Effector CD4-positive, alpha-beta T cell (primary cell): ENCODE measurements at regions not wholly inside any gene's neighbourhood (a gene's known extent, or its start where the extent isn't known, plus 50 kb on each side); places are given as distances from the start of the nearest gene placed in this dataset.

Experiments
- DNase-seq: peaks from one replicate; pipeline ENCODE4 v3.0.0-alpha.2; 2020

DNA sequence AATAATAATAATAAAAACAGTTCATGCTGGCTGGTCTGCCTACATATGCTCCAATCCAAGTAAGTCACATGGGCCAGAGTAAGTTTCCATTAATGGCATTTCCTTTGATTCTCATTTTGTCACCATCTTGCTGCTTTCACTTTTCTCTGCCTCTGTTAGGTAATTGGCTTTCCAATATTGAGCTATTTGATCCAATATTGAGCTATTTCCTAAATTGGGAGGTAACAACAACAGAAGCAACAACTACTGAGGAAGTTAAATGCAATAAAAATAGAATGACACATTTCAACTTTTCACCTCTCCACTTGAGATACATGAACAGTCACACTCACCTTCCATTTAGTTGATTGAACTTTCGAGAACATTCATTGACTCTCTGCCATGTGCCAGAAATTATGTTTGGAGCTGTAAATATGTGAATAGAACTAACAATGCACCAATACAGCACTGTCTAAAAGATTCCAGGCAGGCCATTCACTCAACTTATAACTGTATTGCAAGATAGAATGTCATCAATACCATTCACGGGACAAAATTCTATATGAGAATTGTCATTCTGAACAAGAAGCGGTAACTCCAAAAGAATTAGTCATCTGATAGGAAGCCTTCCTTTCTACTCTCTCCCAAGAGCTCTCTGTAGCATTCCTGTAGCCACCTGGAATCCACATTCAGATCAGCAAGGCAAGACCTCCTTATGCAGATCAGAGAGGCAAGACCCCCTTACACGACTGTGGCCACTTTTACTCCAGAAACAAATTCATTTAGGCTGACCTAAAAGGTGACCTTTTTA, 136.4 kb downstream of the PHLDA1 start:
- no peak for DNase-seq

DNA sequence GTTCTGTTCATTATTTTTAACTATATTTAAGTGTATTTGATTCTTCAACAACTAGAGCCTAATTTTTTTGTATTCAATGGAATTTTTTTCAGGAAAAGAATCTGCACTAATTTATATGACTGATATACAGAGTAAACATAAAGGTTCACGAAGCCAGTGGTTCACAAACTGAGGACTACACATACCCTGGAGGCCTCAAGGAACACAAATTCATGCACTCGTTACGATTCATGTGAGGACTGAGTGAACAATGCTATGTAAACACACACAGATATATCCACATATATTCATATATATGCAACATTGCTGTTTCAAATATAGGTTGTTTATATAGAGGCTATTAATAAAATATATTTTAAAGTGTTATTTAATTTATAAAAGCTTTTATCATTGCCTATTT, 137.8 kb downstream of the PHLDA1 start:
- DNase-seq, result no peak

- DNase-seq, result no peak
Observed at GRCh38 chr12:75892731-75893408, 138.7 kb downstream of the PHLDA1 start.

DNA sequence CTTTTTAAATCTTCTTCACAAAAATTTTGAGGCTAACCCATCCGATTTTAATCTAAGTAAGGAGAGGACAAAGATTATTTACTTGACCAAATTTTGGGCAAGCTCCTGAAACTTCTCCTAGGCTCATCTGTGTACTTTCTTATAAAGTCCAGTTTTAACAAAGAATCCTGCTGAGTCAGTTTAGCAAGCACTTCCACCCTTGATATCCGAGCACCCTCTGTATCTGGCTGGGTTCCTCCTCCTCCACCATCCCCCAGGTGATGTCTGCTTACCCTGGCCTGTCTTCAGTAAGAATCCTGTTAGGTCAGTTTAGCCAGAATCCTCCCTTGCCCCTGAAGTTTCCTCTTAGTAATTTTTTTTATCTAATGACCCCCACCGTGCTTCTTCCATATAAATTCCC, 140.5 kb downstream of the PHLDA1 start:
- no peak for DNase-seq

DNA sequence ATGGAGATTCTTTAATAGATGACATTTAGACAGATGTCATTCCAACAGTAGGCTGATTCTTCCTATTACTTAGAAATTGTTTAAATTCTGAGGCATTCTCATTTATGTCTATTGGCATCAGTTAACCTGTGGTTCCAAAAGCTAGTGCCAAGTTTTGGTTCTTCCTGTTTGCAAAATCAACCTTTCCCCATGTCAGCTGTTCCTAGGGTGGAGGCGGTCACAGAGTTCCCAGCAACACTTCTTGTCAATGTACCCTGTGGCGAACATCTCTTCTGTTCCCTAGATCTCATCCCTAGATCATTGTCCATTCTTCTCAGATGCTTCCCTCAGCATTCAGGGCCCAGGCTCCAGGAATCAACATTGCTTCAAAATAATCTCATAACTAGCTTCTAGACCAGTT, 140.9 kb downstream of the PHLDA1 start:
- DNase-seq, result no peak

- DNase-seq, result no peak
Observed at GRCh38 chr12:75890141-75890540, 141.4 kb downstream of the PHLDA1 start.

DNA sequence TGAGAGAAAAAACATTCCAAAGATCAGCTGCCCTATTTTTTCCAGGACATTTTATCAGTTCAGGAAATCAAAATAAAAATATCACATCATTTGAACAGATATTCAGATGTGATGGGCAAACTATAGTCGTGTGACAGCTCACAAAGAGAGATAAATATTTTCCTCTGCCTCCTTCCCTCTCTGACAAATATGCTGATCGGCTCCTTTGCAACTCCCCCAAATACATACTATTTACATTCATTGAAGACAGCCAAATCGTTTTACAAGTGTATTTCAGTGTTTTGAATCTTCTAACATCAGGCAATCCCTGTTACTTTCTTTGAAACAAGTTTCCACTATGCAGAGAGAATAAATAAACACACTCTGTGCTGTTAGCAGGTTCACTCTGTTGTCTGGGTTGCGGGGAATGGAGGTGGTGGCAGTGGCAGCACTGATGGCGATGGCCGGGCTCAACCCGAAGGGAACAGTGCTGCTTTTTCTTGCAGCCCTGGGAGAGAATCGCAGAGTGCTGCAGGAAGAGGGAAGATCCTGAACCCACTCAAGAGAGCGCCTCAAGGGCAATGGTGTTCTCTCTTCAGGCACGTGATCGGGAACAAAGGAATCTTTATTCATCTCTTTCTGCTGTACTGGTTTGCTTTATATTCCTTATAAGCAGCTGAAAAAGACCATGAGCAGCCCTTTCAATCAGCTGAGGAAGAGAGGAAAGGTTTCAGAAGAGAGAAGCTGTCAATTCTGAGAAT, 142.5 kb downstream of the PHLDA1 start:
- no peak for DNase-seq

GRCh38 chr12:75888399-75888798, 143.2 kb downstream of the PHLDA1 start:
- DNase-seq, result no peak

DNA sequence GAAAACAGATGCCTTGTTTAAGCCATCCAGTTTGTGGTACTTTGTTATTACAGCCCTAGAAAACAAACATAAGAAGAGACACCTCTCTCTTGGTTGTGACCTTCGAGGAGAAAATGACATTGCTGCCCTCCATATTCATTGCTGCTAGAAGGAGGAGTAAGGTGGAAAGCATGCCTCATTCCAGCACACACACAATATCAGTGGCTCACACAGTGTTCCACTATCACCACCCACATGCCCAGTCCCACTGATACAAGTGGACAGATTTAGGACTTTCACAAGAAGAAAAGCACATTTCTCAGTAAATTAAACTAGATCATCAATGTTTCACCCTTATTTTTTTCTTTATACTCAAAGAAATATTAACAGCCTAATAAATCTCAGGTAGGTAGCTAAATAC, 143.6 kb downstream of the PHLDA1 start:
- no peak for DNase-seq

DNA sequence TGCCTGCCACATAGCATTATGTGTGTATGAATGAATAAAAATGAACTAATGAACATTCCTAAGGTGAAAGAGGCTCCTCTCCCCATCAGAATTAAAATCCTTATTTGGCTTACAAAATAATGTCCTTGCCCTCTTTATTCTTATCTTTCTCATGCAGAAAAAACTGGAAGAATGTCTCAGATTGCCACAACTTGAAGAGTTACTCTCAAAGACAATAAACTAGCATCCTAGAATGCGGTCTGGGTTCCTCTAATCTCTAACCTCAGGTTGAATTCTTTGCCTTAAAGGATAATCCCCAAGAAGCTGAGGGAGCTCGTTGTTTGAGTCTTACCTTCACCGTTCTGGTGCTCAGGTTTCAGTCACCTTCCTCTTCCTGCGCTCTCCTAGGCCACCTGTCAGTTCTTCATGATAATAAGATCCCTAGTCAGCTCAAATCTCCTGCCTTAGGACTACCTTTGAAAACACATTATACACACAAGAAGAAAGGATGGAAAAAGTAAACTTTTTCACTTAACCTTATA, 147.1 kb downstream of the PHLDA1 start:
- DNase-seq, result no peak

GRCh38 chr12:75883241-75883640, 148.3 kb downstream of the PHLDA1 start:
- DNase-seq, result no peak

DNA sequence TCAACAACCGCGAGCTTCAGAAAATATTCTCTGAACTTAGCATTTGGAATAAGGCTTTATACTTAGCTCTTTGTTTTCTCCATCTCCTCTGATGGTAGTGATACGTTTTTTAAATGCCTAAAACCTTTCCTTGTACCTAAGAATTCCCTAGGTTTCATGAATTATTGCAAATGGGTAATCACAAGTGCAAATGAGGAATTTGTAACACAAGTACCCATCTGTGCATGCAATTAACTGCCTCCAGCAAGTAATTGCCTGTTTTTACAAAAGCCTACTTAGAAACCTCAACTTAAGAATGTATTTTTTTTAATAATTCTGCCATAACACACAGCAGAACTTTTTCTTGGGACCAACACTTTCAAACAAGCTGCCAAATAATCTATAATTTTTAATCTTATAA, 149.2 kb downstream of the PHLDA1 start:
- DNase-seq, result no peak

- no peak for DNase-seq
Observed at GRCh38 chr12:75881920-75882319, 149.7 kb downstream of the PHLDA1 start.

DNA sequence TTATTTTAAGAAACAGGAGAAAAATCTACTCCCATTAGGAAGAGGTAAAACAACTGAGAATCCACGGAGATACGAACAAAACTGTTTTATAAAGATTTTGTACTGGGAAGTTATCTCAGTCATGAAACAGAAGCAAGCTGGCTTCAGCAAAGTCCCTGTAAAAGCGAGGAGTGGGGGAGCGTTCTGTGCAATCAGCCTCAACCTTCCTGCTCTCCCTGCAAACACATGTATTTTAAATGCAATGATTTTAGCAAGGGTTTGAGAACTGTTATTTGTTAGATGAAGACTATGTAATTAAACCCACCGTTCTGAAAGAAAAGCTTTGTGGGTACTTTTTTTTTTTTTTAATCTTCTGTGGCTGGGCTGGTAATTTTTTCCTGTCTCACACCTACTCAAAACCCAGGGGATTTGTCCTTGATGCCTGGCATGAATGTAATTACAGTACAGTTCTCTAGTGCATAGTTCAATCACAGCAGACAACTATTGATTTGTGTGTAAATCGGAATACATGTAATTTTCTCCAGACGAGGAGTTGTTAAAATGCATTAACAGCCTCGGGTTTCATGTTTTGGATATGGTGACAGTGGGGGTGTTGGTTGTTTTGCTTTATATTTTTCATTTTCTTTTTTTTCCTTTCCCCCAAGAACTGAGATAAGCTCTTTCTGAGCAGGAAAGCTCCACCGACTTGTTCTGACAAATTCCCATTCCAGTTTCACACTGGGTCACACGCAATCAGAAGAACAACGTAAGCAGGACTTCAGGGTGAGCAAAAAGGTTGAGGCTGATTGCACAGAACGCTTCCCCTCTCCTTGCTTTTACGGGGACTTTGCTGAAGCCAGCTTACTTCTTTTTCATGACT, 153.6 kb downstream of the PHLDA1 start:
- DNase-seq, result no peak

- no peak for DNase-seq
Observed at GRCh38 chr12:75876832-75877762, 154.5 kb downstream of the PHLDA1 start.

DNA sequence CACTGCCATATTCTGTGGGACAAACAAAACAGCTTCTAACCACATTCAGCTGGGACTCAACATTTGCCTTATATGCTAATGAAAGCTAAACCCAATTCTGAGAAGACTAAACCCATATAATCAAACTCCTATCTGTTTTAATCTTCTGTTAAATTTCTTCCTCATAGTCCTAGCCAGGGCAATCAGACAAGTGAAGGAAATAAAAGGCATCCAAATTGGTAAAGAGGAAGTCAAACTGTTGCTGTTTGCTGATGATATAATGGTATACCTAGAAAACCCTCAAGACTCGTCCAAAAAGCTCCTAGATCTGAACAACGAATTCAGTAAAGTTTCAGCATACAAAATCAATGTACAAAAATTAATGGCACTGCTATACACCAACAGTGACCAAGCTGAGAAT, 157.1 kb downstream of the PHLDA1 start:
- no peak for DNase-seq

GRCh38 chr12:75872762-75873161, 158.8 kb downstream of the PHLDA1 start:
- DNase-seq, result no peak

GRCh38 chr12:75870878-75871277, 160.7 kb downstream of the PHLDA1 start:
- no peak for DNase-seq

- no peak for DNase-seq
Observed at GRCh38 chr12:75868501-75868900, 163.1 kb downstream of the PHLDA1 start.

DNA sequence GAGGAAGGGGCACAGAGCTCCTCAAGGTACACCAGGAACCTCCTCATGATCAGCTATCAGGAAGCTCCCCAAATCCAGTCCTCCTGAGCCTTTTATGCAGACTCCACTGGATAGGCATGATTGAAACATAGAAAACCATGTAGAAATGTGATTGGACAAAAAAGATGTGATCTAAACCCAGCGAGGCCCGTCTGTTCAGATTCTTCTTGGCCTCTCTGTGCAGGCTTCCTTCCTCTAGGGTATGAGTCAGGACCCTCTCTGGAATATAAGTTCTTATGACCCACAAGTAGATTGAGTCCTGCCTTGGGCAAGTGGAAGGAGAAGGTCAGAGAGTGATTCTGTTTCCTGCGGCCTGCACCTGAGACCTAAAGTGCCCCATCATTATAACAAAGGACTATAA, 166.3 kb downstream of the PHLDA1 start:
- no peak for DNase-seq

DNA sequence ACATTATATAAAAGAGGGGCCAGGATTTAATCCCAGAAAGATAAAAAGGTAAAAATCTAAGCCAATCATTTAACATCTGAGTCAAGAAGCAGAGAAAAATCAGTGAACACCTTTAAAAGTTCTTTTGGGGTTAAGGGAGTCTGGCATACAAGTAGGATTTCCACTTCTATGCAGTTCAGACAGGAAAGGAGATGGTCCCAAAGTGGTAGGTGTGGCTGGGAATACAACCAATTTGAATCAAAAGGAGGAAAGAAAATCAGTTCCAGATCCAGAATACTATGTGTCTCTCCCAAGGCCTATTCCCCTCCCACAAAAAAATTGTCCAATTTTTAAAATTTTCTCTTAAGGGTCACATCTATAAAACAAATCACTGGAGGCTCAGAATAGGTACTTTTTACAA, 167.4 kb downstream of the PHLDA1 start:
- no peak for DNase-seq
